Adrenal gland (tissue), 9 donors: ENCODE measurements at regions not wholly inside any gene's neighbourhood (a gene's known extent, or its start where the extent isn't known, plus 50 kb on each side); places are given as distances from the start of the nearest gene placed in this dataset.

Source experiments
- DNase-seq, 7 donors: peaks; one replicate each; pipeline ENCODE4 v3.0.0-alpha.2; 2019 to 2020
- H3K27ac ChIP-seq, 5 donors: fragments of 200-600 bp; sonication (generic) in 4 of 5; 1 replicate in 3 of 5; 2 replicates in 2 of 5; pipeline versions ENCODE4 v1.5.1 to v1.8.0; 2016 to 2020; ENCODE audit warnings: mild to moderate bottlenecking in 1 of 5
- H3K27me3 ChIP-seq: fragments of 200-600 bp; 2 replicates; pipeline ENCODE4 v1.8.0; 2021
- H3K36me3 ChIP-seq, 2 donors: fragments of 200-600 bp; replicated peaks in 1 of 2; 1 replicate in 1 of 2; 2 replicates in 1 of 2; pipeline versions ENCODE4 v1.5.1 to v1.8.0; 2018 to 2022
- H3K4me1 ChIP-seq, 2 donors: fragments of 200-600 bp; replicated peaks in 1 of 2; 1 replicate in 1 of 2; 2 replicates in 1 of 2; pipeline versions ENCODE4 v1.5.1 to v1.8.0; 2018 to 2021
- H3K4me3 ChIP-seq, 4 donors: fragments of 200-600 bp; sonication (generic) in 3 of 4; one replicate each; pipeline ENCODE4 v1.5.1; 2016 to 2018
- H3K9me3 ChIP-seq, 3 donors: fragments of 200-600 bp; sonication (generic) in 1 of 3; replicated peaks in 1 of 3; 1 replicate in 2 of 3; 2 replicates in 1 of 3; pipeline versions ENCODE4 v1.5.1 to v1.8.0; 2016 to 2021
- CTCF ChIP-seq, 6 experiments: fragments of 450-650 bp in 4 of 6; fragments of 200-600 bp in 2 of 6; sonication (generic) in 1 of 6; IDR thresholded peaks; 1 replicate in 5 of 6; 2 replicates in 1 of 6; pipeline versions ENCODE4 v1.5.1 to v1.8.0; 2016 to 2021; ENCODE audit warnings: antibody characterized with exemption in 6 of 6, mild to moderate bottlenecking in 2 of 6, moderate library complexity in 1 of 6
- POLR2A ChIP-seq, 2 donors: fragments of 450-650 bp; IDR thresholded peaks; one replicate each; pipeline ENCODE4 v1.6.1; 2017; ENCODE audit warnings: antibody characterized with exemption in 2 of 2, mild to moderate bottlenecking in 2 of 2, moderate library complexity in 1 of 2
- WGBS, 4 donors: extraction: QIAGEN DNeasy Blood & Tissue Kit in 2 of 4; methylation state at CpG; one replicate each; pipeline versions ENCODE4 v1.1.5 to v1.1.7; 2013 to 2017; 5-methylcytosine and 5-hydroxymethylcytosine counted together
- intact Hi-C, 2 donors: fragments of 100-400 bp; cut with DNase I; formaldehyde crosslinking; loops; one replicate each; pipeline versions ENCODE4 v1.14.1 to v1.15.0; 2022 to 2023
- donor health status: healthy with polysubstance abuse.
- donor health status: Bipolar disorder and iron deficiency.
- donor health status: DM: yes; HTN: yes; CAD: no.
- donor health status: DM: no; HTN: no; CAD: no.
- donor health status: DM: no; HTN: no; CAD: no.

GRCh38 chr13:107358866-107359265 is 790.9 kb upstream of the ARGLU1 start:
- Histone ChIP-seq H3K9me3 (no peaks in the 10 kb centered on the region), H3K36me3 (no peaks in the 10 kb centered on the region), H3K4me3 (no peak overlapping the region), H3K27ac (no peak overlapping the region), H3K4me1 (no peaks in the 10 kb centered on the region), H3K27me3 (no peaks in the 10 kb centered on the region)
- no peak for TF ChIP-seq CTCF (IDR thresholded peaks at IDR 0.05)
- no peak for TF ChIP-seq POLR2A (IDR thresholded peaks at IDR 0.05)
- WGBS, 4 donors: 52 to 68% (median 57%) methylated on average over 1 of the region's 1 CpG
- intact Hi-C loops: no loop called here
- DNase-seq: no peak

- WGBS, 4 donors: 47 to 55% (median 50%) methylated on average over 8 of the region's 8 CpGs
- no peaks in the 10 kb centered on the region for H3K36me3 ChIP-seq
- no peak overlapping the region for H3K27ac ChIP-seq
- no peak for DNase-seq
- H3K9me3 ChIP-seq: no peaks in the 10 kb centered on the region
- H3K4me3 ChIP-seq: no peak overlapping the region
- intact Hi-C loops: no loop called here
- no peaks in the 10 kb centered on the region for H3K4me1 ChIP-seq
- H3K27me3 ChIP-seq: no peaks in the 10 kb centered on the region
- TF ChIP-seq CTCF (IDR thresholded peaks at IDR 0.05) (no peak), POLR2A (IDR thresholded peaks at IDR 0.05) (no peak)
Measured at GRCh38 chr13:107351305-107351704, 783.4 kb upstream of the ARGLU1 start.

DNA sequence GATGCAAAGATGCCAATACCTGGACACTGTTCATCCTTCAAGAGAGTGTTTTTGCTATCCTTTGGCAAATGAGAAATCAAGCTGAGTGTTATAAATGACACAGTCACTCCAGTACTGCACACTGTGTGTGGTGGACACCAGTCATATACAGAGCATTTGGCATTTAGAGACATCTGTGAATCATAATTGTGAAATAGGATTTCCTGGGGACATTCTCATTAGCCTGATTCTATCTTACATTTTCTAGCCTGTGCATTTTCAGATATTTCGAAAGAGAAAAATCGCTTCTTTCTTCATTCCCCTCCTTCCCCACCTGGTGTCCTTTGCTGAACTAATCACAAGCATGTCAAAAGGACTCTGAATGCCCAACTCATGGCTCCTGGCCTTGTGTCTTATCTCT is 781.0 kb upstream of the ARGLU1 start:
- Histone ChIP-seq H3K36me3 (no peaks in the 10 kb centered on the region), H3K27ac (no peak overlapping the region), H3K27me3 (no peaks in the 10 kb centered on the region), H3K4me3 (no peak overlapping the region), H3K4me1 (no peaks in the 10 kb centered on the region), H3K9me3 (no peaks in the 10 kb centered on the region)
- DNase-seq: no peak
- 47 to 78% (median 69%) methylated on average over 2 of the region's 2 CpGs for WGBS, 4 donors
- intact Hi-C loops: no loop called here
- TF ChIP-seq POLR2A (IDR thresholded peaks at IDR 0.05) (no peak), CTCF (IDR thresholded peaks at IDR 0.05) (no peak)

- 50 to 68% (median 58%) methylated on average over 6 of the region's 6 CpGs for WGBS, 4 donors
- Histone ChIP-seq H3K9me3 (no peaks in the 10 kb centered on the region), H3K36me3 (no peaks in the 10 kb centered on the region), H3K27ac (no peak overlapping the region), H3K27me3 (no peaks in the 10 kb centered on the region), H3K4me3 (no peak overlapping the region), H3K4me1 (no peaks in the 10 kb centered on the region)
- intact Hi-C loops: no loop called here
- DNase-seq: no peak
- no peak for TF ChIP-seq POLR2A (IDR thresholded peaks at IDR 0.05)
- TF ChIP-seq CTCF (IDR thresholded peaks at IDR 0.05): no peak
Measured at GRCh38 chr13:107348471-107348870, 780.5 kb upstream of the ARGLU1 start.
